HepG2 (cell line): ENCODE measurements at regions not wholly inside any gene's neighbourhood (a gene's known extent, or its start where the extent isn't known, plus 50 kb on each side); places are given as distances from the start of the nearest gene placed in this dataset.

Source experiments
- ATAC-seq: fragments of 200-7000 bp; cut with Tn5 transposase; 3 replicates; pipeline ENCODE4 v1.9.1; 2020; ENCODE audit warnings: mild to moderate bottlenecking, moderate library complexity
- BruUV-seq: library from RNA; stranded (reverse); fragments of 400-500 nt; replicated peaks from 2 replicates; lab custom pipeline; 2021; lab: Mats Ljungman, UMichigan
- CTCF ChIA-PET: fragments of 300-600 bp; formaldehyde crosslinking; extraction: SDS; loops from one replicate; lab custom pipeline; 2021; ENCODE audit warnings: low total read pairs, inconsistent platforms, low intra/inter-chr PET ratio; lab: Yijun Ruan, JAX
- POLR2A ChIA-PET: fragments of 350-600 bp; sonication (Branson Sonifier 250); formaldehyde crosslinking; loops from one replicate; lab custom pipeline; 2020; ENCODE audit warnings: antibody characterized with exemption, inconsistent platforms; lab: Yijun Ruan, JAX
- DNase-seq: peaks from one replicate; pipeline ENCODE4 v3.0.0-alpha.2; 2015; ENCODE audit warnings: low spot score
- FAIRE-seq: peaks from 3 replicates; lab custom pipeline; 2011; peaks lifted over from hg19 to GRCh38; lab: Jason Lieb, UNC
- H2AFZ ChIP-seq: one replicate; pipeline ENCODE4 v1.6.1; 2011; ENCODE audit warnings: low read length, inconsistent platforms
- H3K27ac ChIP-seq: fragments of 300-600 bp; 3 replicates; pipeline ENCODE4 v1.8.0; 2011; ENCODE audit warnings: mixed run types, mild to moderate bottlenecking, mixed read lengths, low read length, inconsistent platforms; ENCODE audit not compliant: insufficient read depth; ENCODE audit errors: extremely low read length
- H3K27me3 ChIP-seq, 2 experiments: fragments of 200-600 bp in 1 of 2; 2 replicates in 1 of 2; 3 replicates in 1 of 2; pipeline versions ENCODE4 v1.6.0 to v1.8.0; 2011; ENCODE audit warnings: low read length in 2 of 2, mild to moderate bottlenecking in 2 of 2, moderate library complexity in 2 of 2, inconsistent platforms in 1 of 2; ENCODE audit not compliant: insufficient read depth in 2 of 2, control insufficient read depth in 1 of 2
- H3K36me3 ChIP-seq, 2 experiments: fragments of 200-600 bp in 1 of 2; replicated peaks in 1 of 2; 2 replicates in 1 of 2; 3 replicates in 1 of 2; pipeline versions ENCODE4 v1.5.1 to v1.8.0; 2011; ENCODE audit warnings: low read length in 2 of 2, inconsistent platforms in 1 of 2; ENCODE audit not compliant: insufficient read depth in 2 of 2, control insufficient read depth in 1 of 2
- H3K4me1 ChIP-seq: 2 replicates; pipeline ENCODE4 v1.5.1; 2012; ENCODE audit warnings: low read length, inconsistent platforms; ENCODE audit not compliant: insufficient read depth
- H3K4me2 ChIP-seq: 2 replicates; pipeline ENCODE4 v1.6.0; 2011; ENCODE audit warnings: low read depth, low read length, inconsistent platforms
- H3K4me3 ChIP-seq, 3 experiments: fragments of 200-600 bp in 1 of 3; sonication (generic), shearing (Covaris generic) in 1 of 3; replicated peaks in 1 of 3; 2 replicates each; pipeline ENCODE4 v1.5.1; 2011 to 2016; ENCODE audit warnings: low read length in 3 of 3, inconsistent platforms in 2 of 3, low read depth in 2 of 3, mild to moderate bottlenecking in 2 of 3, control low read depth in 1 of 3, mixed read lengths in 1 of 3; ENCODE audit not compliant: insufficient read depth in 1 of 3
- H3K79me2 ChIP-seq: one replicate; pipeline ENCODE4 v1.6.1; 2011; ENCODE audit warnings: low read length, inconsistent platforms; ENCODE audit not compliant: insufficient read depth
- H3K9ac ChIP-seq: 2 replicates; pipeline ENCODE4 v1.6.0; 2011; ENCODE audit warnings: mild to moderate bottlenecking, low read depth, low read length, inconsistent platforms; ENCODE audit not compliant: insufficient read depth
- H3K9me3 ChIP-seq: 2 replicates; pipeline ENCODE4 v1.5.1; 2012; ENCODE audit warnings: mild to moderate bottlenecking, low read length
- H4K20me1 ChIP-seq: 2 replicates; pipeline ENCODE4 v1.6.0; 2011; ENCODE audit warnings: inconsistent platforms, mild to moderate bottlenecking, low read length, moderate library complexity; ENCODE audit not compliant: insufficient read depth
- DNMT3B ChIP-seq: conservative IDR thresholded peaks from 2 replicates; pipeline ENCODE4 v1.6.1; 2016; ENCODE audit warnings: missing biosample characterization, control low read depth
- MIER2 ChIP-seq: IDR thresholded peaks from 2 replicates; pipeline ENCODE4 v1.6.1; 2016; ENCODE audit warnings: missing biosample characterization, missing genetic modification reagents
- RCOR2 ChIP-seq: IDR thresholded peaks from 2 replicates; pipeline ENCODE4 v1.6.1; 2016; ENCODE audit warnings: missing biosample characterization, missing genetic modification reagents
- TARDBP ChIP-seq: sonication (generic); formaldehyde crosslinking; IDR thresholded peaks from 2 replicates; pipeline ENCODE4 v1.8.0; 2022; ENCODE audit warnings: mild to moderate bottlenecking, missing genetic modification reagents
- TBP ChIP-seq: sonication (generic); formaldehyde crosslinking; IDR thresholded peaks from 2 replicates; pipeline ENCODE4 v1.5.0; 2020; ENCODE audit warnings: missing genetic modification reagents
- UBTF ChIP-seq: sonication (generic); formaldehyde crosslinking; IDR thresholded peaks from 2 replicates; pipeline ENCODE4 v1.4.0; 2020; ENCODE audit warnings: mild to moderate bottlenecking, missing genetic modification reagents
- ZNF205 ChIP-seq: IDR thresholded peaks from 2 replicates; pipeline ENCODE4 v1.6.1; 2018; ENCODE audit warnings: missing biosample characterization, missing genetic modification reagents
- ZNF230 ChIP-seq: sonication (generic); formaldehyde crosslinking; IDR thresholded peaks from 2 replicates; pipeline ENCODE4 v1.4.0; 2020; ENCODE audit warnings: mild to moderate bottlenecking, missing genetic modification reagents
- ZNF24 ChIP-seq: fragments of 450-650 bp; IDR thresholded peaks from 2 replicates; pipeline ENCODE4 v1.6.1; 2017; ENCODE audit warnings: antibody characterized with exemption, mild to moderate bottlenecking
- WGBS: methylation state at CpG from one replicate; pipeline ENCODE4 v1.1.6; 2017; ENCODE audit warnings: low lambda C conversion rate; 5-methylcytosine and 5-hydroxymethylcytosine counted together
- in situ Hi-C: cut with HindIII; loops from 2 replicates; pipeline ENCODE4 v1.10.0; 2017; ENCODE audit warnings: low pct_unique_long_range_greater_than_20kb; ENCODE audit not compliant: extremely low pct_ligation_motif_present
- intact Hi-C: fragments of 100-400 bp; cut with micrococcal nuclease; formaldehyde crosslinking; loops from one replicate; pipeline ENCODE4 v1.10.0; 2022; ENCODE audit not compliant: unreplicated experiment
- TF ChIP-seq, protein P1 (sequence below): sonication (generic); formaldehyde crosslinking; IDR thresholded peaks from 2 replicates; pipeline ENCODE4 v1.8.1; 2023; ENCODE audit warnings: mild to moderate bottlenecking, missing genetic modification reagents, borderline replicate concordance
- TF ChIP-seq, protein P2 (sequence below): sonication (generic); formaldehyde crosslinking; IDR thresholded peaks from 2 replicates; pipeline ENCODE4 v1.8.0; 2022; ENCODE audit warnings: missing genetic modification reagents, mild to moderate bottlenecking, moderate library complexity, borderline replicate concordance

- no peaks in the 10 kb centered on the region for H3K79me2 ChIP-seq
- BruUV-seq, result no TSS peak
- ChIA-PET POLR2A (no interaction called here), CTCF (no interaction called here)
- no peaks in the 10 kb centered on the region for H3K9me3 ChIP-seq
- FAIRE-seq (no peak), DNase-seq (no peak), ATAC-seq (no peak)
- in situ Hi-C loops (no loop called here), intact Hi-C loops (no loop called here)
- TF ChIP-seq MIER2, result no peak
- TF ChIP-seq, protein P1, sequence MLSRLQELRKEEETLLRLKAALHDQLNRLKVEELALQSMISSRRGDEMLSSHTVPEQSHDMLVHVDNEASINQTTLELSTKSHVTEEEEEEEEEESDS (CRISPR knock-in tag), result no peak
- no peak for TF ChIP-seq UBTF (CRISPR knock-in tag)
- TF ChIP-seq TARDBP (CRISPR knock-in tag), result no peak
- TF ChIP-seq, protein P2, sequence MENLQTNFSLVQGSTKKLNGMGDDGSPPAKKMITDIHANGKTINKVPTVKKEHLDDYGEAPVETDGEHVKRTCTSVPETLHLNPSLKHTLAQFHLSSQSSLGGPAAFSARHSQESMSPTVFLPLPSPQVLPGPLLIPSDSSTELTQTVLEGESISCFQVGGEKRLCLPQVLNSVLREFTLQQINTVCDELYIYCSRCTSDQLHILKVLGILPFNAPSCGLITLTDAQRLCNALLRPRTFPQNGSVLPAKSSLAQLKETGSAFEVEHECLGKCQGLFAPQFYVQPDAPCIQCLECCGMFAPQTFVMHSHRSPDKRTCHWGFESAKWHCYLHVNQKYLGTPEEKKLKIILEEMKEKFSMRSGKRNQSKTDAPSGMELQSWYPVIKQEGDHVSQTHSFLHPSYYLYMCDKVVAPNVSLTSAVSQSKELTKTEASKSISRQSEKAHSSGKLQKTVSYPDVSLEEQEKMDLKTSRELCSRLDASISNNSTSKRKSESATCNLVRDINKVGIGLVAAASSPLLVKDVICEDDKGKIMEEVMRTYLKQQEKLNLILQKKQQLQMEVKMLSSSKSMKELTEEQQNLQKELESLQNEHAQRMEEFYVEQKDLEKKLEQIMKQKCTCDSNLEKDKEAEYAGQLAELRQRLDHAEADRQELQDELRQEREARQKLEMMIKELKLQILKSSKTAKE (CRISPR knock-in tag), result no peak
- no peak for TF ChIP-seq ZNF205 (CRISPR knock-in tag)
- TF ChIP-seq ZNF230 (CRISPR knock-in tag), result no peak
- no peak for TF ChIP-seq DNMT3B (CRISPR knock-in tag)
- no peak for TF ChIP-seq ZNF24
- no peak for TF ChIP-seq RCOR2 (CRISPR knock-in tag)
- TF ChIP-seq TBP (CRISPR knock-in tag), result no peak
- no peak overlapping the region for H3K27ac ChIP-seq
- no peak overlapping the region for H2AFZ ChIP-seq
- no peaks in the 10 kb centered on the region for H4K20me1 ChIP-seq
- no peaks in the 10 kb centered on the region for H3K27me3 ChIP-seq
- H3K36me3 ChIP-seq, result no peaks in the 10 kb centered on the region
- H3K4me2 ChIP-seq, result no peak overlapping the region
- no peak overlapping the region for H3K4me3 ChIP-seq
- WGBS, result 13% methylated on average over 3 of the region's 3 CpGs
- H3K4me1 ChIP-seq, result no peaks in the 10 kb centered on the region
- no peak overlapping the region for H3K9ac ChIP-seq
Observed at GRCh38 chr5:100409660-100410151, 125.5 kb upstream of the FAM174A start.
